ENCODE measurements at regions not wholly inside any gene's neighbourhood (a gene's known extent, or its start where the extent isn't known, plus 50 kb on each side); places are given as distances from the start of the nearest gene placed in this dataset.
A peak's percentile ranks its signal among the peaks of the same experiment; 100 is the strongest.
"Not testable (repeated sequence)": the region's sequence is repeated elsewhere in the genome, so short reads cannot be mapped to it uniquely, and the experiment has no call there.

DNA sequence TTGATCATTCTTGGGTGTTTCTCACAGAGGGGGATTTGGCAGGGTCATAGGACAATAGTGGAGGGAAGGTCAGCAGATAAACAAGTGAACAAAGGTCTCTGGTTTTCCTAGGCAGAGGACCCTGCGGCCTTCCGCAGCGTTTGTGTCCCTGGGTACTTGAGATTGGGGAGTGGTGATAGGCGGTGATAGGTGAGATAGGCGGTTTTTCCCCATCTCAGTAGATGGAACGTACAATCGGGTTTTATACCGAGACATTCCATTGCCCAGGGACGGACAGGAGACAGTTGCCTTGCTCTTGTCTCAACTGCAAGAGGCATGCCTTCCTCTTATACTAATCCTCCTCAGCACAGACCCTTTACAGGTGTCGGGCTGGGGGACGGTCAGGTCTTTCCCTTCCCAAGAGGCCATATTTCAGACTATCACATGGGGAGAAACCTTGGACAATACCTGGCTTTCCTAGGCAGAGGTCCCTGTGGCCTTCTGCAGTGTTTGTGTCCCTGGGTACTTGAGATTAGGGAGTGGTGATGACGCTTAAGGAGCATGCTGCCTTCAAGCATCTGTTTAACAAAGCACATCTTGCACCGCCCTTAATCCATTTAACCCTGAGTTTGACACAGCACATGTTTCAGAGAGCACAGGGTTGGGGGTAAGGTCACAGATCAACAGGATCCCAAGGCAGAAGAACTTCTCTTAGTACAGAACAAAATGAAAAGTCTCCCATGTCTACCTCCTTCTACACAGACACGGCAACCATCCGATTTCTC lies 86.2 kb downstream of the OR2B2 start:
- not testable (repeated sequence) for DNase-seq

DNA sequence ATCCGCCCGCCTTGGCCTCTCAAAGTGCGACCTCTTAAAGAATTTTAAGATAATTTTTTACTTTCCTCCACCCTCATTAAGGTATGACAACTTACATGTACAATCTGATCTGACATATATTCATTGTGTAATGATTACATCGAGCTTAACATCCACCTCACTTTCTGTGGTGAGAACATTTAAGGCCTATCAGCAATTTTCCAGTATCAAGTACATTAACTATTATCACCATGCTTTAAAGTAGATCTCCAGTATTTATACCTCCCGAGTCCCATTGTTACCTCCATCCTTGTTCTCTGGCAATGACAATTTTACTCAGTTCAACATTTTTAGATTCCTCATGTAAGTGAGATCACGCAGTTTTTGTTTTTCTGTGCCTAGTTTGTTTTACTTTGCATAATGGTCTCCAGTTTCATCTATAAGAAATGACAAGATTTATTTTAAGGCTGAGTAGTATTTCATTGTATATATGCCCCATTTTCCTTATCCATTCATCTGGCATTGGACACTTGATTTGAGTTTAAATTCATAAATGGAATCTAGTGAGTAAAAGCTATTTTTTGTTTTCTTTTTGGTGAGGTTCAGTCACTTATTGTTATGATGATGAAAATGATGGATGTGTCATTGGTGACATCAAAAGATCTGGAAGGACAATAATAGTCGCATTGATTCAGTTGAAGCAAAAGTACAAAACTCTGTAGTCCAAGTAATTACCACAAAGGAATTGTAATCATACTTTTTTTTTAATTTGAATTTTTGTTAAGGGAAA lies 87.0 kb downstream of the OR2B2 start:
- DNase-seq, result no peak

DNA sequence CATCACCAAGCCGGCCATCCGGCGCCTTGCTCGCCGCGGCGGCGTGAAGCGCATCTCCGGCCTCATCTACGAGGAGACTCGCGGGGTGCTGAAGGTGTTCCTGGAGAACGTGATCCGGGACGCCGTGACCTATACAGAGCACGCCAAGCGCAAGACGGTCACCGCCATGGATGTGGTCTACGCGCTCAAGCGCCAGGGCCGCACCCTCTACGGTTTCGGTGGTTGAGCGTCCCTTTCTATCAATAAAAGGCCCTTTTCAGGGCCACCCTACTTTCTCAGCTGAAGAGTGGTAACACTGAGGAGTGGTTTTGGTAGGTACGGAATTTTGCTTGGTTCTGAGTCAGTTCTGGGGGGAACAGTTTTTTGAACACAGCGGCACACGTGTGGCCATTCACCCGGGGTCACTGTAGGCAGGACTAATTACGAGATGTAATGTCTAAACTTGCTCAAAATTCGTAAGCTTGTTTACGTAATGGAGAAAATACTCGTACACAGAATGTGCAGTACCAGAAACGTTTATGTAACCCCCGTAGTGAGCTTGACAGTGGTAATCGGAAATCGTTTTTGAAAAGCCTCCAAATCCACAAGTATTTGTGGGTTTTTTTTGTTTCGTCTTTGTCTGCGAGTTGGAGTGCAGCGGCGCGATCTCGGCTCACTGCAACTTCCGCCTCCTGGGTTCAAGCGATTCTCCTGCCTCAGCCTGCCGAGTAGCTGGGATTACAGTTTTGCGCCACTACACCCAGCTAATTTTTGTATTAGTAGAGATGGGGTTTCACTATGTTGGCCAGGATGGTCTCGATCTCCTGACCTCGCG lies 87.8 kb downstream of the OR2B2 start:
- peak in 1 of 2 donors; percentile 42 for DNase-seq

DNA sequence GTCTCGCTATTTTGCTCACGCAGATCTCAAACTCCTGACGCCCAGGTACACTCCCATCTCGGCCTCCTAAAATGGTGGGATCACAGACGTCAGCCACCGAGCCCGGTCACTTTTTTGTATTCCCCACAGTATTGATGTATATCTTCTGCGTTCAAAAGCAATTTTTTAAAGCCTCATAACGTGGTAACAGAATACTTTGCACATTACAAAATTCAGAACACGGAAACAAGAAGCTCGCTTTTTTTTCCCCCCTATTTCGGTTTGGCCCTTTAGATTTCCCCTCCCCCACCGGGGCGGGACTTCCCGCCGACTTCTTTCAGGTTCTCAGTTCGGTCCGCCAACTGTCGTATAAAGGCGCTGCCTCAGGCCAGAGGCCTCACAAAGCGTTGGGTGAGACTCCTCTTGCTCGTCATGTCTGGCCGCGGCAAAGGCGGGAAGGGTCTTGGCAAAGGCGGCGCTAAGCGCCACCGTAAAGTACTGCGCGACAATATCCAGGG lies 88.4 kb downstream of the OR2B2 start:
- peak; percentile 65 to 72 for DNase-seq

DNA sequence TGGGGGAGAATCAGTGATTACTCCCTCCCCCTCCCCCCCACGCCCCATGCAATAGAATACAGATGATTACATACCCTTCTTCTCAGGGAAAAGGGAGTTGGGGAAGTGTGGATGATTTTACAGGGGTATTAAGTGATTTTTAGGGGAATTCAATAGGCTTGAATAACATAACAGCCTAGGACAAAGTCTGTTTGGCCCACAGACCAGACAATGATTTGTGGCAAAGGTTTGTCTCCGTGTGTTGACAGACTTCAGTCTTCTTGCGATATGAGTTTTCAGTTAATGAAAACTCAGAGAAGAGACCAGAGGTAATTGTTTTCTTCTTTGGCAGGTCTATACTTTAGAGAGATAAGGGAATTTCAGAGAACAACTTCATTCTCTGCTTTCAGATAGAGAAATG lies 95.3 kb downstream of the OR2B2 start:
- no peak for DNase-seq

DNA sequence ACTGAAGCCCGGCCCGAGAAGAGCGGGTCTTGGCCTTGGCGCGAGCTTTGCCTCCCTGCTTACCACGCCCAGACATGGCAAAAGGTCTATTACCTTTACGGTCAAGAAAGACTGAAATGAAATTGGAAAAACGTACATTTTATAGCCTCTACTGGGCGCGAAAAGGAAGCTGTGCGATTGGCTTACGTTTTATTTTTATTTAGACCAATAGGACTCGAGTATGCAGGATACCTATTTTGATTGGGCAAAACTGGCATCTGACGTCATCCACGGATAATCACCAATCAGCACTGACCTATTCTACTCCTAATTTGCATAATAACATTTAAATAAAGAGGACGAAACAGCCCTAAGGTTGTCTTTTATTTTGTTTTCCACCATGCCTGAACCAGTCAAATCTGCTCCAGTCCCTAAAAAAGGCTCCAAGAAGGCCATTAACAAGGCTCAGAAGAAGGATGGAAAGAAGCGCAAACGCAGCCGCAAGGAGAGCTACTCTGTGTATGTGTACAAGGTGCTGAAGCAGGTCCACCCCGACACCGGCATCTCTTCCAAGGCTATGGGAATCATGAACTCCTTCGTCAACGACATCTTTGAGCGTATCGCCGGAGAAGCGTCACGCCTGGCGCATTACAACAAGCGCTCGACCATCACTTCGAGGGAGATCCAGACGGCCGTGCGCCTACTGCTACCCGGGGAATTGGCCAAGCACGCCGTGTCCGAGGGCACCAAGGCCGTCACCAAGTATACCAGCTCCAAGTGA lies 97.4 kb downstream of the OR2B2 start:
- peak; percentile 64 to 72 for DNase-seq

DNA sequence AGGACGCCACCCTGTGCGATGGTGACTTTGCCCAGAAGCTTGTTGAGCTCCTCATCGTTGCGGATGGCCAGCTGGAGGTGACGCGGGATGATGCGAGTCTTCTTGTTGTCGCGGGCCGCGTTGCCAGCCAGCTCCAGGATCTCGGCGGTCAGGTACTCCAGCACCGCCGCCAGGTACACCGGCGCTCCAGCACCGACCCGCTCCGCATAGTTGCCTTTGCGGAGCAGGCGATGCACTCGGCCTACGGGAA lies 97.9 kb downstream of the OR2B2 start:
- not testable (repeated sequence) for DNase-seq

DNA sequence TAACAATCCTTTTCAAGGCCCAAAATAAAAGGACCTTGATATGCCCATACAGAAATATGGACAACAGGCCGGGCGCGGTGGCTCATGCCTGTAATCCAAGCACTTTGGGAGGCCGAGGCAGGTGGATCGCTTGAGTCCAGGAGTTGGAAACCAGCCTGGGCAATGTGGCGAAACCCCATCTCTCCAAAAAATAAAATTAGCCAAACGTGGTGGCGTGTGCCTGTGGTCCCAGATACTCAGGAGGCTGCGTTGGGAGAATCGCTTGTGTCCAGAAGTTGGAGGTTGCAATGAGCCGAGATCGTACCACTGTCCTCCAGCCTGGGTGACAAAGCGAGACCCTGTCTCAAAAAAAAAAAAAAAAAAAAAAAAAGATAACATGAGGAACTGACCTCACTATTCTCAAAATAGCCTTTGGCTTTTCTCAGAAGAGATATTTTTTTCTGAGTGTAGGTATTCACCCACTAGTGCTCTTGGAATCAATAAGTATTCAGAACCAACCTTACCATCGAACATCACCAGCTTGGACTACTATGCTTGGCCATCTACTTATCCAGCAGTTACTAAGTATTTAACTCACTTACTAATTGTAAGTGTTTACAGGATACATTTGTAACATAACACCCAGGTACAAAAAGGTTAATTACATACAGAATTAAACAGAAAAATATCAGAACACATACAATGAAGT lies 99.2 kb downstream of the OR2B2 start:
- DNase-seq, result no peak

DNA sequence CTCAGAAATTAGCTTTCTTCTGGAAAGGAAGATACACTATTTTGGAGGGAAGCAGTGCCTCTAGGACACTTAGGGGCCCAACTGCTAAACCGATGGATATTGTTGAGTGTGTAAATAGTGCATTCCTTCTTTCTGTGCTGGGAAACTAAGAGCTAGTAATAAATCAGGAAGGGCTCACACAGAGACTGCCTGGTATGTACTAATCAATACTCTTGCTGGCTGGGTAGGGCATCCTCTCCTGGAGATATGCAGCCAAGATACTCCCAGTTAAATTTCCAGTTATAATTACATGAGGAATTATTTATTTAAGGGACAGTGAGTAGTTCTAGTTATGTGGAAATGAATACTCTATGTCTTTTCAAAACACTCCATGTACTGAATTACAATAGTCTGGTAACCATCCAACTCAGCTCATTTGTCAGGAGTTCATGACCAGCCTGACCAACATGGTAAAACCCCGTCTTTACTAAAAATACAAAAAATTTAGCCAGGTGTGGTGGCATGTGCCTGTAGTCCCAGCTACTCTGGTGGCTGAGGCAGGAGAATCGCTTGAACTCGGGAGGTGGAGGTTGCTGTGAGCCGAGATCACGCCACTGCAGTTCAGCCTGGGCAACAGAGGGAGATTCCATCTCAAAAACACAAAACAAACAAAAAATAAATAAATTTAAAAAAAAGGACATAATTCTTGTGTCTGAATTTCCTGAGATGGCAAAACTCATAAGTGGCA lies 100.0 kb downstream of the OR2B2 start:
- DNase-seq, result no peak

DNA sequence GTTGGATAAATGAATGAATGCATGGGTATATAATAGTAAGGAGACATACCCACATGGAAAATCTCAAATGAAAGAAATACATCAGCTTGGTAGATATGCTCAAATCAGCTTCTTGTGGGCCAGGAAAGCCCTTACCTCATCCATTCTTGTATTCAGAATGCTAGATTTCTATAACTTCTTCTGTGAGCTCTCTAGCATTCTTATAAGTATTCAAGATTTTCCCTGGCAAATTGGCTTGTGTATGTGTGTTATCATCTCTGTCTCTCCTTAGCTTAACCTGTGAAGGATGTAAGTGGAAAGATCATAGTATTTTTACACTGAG lies 100.8 kb downstream of the OR2B2 start:
- no peak for DNase-seq

DNA sequence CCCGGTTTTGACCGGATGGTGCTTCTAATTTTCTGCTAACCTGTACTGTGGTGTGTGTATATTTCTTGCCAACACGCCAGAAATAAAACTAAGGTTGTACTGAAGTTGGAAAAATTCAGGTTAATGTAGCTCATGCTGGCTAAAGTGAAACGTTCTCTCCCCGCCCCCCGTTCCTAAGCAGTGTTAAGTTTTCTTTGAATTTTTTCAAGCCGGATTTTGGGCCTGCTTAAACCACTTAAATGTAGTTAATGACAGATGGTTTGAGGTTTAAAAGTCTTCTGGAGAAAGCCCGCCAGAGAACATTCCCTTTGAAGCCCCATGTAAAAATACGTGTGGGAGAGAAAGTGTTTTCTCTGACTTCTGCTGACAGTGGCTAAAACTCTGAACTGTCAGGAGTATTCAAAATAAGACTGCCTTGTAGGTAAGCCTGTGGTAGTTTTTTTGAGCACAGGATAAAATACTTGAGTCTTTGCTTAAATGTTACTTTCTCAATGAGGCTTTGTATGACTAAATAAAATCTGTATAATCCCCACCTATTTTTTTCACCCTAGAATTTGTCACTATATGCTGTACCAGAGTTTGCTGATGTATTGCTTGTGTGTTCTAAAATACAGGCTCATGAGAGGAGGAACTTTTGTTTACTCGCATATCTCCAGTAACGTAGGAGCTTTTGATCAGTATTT lies 101.3 kb downstream of the OR2B2 start:
- peak in 1 of 2 donors; percentile 27 for DNase-seq

DNA sequence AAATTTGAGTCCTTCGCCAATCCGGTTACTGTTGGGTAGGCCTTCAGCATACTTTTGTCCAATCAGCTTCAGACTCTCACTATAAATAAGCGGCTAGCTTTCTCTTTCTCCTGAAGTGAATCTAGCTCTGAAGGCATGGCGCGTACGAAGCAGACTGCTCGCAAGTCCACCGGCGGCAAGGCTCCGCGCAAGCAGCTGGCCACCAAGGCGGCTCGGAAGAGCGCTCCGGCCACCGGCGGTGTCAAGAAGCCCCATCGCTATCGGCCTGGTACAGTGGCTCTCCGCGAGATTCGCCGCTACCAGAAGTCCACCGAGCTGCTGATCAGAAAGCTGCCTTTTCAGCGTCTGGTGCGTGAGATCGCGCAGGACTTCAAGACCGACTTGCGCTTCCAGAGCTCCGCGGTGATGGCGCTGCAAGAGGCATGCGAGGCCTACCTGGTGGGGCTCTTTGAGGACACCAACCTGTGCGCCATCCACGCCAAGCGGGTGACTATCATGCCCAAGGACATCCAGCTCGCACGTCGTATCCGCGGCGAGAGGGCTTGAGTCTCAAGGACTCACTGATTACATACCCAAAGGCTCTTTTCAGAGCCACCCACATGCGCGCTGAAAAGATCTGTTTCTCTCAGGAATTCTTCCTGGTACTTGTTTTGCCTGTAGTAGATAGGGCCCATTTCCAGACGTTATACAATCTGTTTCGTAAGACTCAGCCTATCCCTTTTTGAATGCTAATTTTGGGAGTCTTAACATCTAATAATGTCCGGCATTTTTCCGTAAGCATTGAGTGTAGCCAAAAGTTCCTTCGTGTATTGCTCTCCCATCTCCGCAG lies 102.0 kb downstream of the OR2B2 start:
- DNase-seq, result peak; percentile 63 to 68

DNA sequence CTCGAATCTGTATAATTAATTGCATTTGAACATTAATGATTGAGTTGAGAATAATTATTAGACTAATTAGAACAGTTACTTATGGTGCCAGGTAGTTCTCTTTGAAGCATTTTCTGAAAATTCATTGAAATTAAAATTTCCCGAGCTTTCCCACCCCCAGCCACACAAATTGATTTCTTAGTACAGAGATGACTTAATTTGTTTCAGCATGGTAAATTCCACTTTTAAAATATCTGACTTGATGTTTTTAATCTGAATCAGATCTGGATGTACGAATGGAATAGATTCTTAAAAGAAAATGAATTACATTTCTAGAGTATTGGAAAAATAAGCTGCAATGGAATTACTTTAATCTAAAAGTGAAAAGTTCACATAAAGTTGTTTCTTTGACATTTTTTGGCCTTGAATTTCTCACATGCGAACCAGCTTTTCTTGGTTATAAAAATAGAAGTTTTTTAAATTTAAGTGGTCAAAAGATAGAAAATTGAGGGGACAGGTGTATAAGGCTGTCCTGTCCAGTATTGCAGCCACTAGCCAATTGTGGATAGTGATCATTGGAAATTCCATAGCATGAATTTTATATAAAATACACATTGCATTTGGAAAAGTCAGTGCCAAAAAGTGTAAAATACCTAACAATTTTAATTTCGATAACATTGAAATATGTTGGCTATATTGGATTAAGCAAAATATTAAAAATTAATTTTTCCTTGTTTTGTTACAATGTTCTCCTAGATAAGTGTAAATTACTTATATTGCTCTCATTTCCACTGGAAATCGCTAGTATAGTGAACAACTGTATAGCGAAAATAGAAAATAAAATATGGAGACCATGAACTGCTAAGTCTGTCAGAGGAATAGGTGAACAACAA lies 102.9 kb downstream of the OR2B2 start:
- no peak for DNase-seq

DNA sequence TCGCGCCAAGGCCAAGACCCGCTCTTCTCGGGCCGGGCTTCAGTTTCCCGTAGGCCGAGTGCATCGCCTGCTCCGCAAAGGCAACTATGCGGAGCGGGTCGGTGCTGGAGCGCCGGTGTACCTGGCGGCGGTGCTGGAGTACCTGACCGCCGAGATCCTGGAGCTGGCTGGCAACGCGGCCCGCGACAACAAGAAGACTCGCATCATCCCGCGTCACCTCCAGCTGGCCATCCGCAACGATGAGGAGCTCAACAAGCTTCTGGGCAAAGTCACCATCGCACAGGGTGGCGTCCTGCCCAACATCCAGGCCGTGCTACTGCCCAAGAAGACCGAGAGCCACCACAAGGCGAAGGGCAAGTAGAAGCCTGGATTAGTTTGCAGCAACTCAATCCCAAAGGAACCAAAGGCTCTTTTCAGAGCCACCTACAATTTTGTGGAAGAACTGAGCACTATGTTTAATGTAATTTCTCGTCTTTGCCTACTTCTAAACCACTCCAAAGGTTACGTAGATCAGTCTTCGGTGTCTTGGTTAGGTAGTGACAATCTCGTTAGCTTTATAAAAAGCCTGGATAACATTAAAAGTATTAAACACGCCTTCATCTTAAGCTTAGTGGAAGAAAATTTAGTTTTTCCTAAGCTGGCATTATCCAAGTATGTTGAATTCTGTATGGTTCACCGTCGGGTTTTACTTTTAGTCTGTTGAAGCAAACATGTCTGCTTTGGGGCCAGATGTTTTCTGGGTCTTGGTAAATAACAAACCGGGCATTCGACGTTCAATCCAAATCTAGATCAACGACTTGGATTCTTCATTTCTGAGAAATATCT lies 103.7 kb downstream of the OR2B2 start:
- DNase-seq, result peak in 1 of 2 donors; percentile 19

DNA sequence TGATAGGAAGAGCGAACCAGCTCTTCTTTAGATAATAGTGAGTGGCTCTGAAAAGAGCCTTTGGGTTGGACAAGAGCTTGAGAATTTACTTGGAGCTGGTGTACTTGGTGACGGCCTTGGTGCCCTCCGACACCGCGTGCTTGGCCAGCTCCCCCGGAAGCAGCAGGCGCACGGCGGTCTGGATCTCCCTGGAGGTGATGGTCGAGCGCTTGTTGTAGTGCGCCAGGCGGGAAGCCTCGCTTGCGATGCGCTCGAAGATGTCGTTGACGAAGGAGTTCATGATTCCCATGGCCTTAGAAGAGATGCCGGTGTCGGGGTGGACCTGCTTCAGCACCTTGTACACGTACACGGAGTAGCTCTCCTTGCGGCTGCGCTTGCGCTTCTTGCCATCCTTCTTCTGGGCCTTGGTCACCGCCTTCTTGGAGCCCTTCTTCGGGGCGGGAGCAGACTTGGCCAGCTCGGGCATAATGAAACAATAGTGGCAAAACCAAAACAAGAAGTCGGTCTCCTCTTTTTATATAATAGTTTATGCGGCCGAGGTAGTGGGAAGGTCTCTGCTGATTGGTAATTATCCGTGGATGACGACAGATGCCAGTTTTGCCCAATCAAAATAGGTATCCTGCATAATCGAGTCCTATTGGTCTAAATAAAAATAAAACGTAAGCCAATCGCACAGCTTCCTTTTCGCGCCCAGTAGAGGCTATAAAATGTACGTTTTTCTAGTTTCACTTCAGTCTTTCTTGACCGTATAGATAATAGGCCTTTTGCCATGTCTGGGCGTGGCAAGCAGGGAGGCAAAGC lies 104.6 kb downstream of the OR2B2 start:
- DNase-seq, result peak; percentile 62 to 67

DNA sequence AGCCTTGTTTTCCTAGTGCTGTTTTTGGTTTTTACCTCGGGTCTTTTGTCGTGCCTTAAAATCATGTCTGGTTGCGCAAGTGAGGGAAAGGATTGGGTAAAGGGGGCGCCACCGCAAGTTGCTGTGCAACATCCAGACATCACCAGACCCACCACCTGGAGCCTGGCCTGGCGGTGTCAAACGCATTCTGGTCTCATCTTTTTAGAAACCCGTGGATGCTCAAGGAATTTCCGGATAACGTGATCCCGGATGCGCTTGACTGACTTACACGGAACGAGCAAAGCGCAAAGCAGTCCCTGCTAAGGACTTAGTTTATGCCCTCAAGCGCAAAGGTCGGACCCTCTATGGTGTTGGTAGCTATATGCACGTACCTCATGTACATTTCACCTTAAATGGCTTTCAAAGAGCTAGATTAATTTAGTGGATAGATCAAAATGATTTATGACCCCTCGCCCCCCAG lies 105.2 kb downstream of the OR2B2 start:
- DNase-seq, result peak; percentile 28 to 42

DNA sequence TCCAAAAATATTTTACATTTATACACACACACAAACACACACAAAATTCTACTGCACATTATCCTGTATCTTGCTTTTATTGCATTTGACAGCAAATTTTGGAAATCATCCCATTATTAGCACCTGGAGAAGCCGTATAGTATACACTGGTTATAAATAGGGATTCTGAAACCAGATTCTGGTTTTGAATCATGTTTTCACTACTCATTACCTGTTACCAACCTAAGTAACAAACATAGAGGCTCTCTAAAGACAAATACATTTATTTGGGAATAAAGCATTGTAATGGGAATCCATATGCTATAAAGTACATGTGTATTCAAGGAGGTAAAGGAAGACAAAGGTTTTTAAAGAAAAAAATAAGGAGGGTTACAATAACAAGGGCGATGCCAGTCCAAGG lies 106.8 kb downstream of the OR2B2 start:
- DNase-seq, result no peak

Data from stimulated activated CD4-positive, alpha-beta T cell treated with anti-CD3 and anti-CD28 coated beads, Interleukin-2, amount 100 ng/mL, for 24 hours (primary cell).